OCI-LY3 (cell line): ENCODE measurements at regions not wholly inside any gene's neighbourhood (a gene's known extent, or its start where the extent isn't known, plus 50 kb on each side); places are given as distances from the start of the nearest gene placed in this dataset.

ENCODE experiments used
- EZH2phosphoT487 ChIP-seq: fragments of 200-600 bp; shearing (Covaris generic); IDR thresholded peaks from 2 replicates; pipeline ENCODE4 v1.6.1; 2018; ENCODE audit warnings: antibody characterized with exemption, mixed run types, low read depth
- TF ChIP-seq, protein P1 (sequence below): fragments of 200-600, 300-600 bp; sonication (generic); IDR thresholded peaks from 2 replicates; pipeline ENCODE4 v1.5.1; 2014; ENCODE audit warnings: antibody characterized with exemption, low read length, low read depth

DNA sequence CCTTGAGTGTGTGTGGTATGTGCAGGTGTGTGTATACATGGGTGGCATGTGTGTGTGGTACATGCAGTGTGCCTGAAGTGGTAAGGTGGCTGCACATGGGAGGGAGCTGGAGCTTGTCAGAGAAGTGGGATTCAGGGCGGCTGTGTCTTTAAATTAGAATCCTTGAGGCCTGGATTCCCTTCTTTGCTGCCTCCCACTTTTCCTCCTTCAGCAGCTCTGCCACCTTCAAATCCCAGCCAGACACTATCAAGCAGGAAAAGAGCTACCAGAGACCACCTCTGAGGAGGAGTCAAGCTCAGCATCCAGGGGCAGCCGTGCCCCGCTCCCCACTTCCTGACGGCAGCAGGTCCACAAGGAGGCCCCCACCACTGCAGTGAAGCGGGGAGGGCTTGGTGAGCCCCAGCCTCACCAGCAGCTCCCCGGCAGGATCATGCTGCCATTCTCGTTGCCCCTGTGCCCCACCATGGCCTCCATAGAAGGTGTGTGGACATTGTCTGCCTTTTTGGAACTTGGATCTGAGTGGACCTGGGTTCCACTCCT lies 131.0 kb upstream of the MLN start:
- TF ChIP-seq, protein P1, sequence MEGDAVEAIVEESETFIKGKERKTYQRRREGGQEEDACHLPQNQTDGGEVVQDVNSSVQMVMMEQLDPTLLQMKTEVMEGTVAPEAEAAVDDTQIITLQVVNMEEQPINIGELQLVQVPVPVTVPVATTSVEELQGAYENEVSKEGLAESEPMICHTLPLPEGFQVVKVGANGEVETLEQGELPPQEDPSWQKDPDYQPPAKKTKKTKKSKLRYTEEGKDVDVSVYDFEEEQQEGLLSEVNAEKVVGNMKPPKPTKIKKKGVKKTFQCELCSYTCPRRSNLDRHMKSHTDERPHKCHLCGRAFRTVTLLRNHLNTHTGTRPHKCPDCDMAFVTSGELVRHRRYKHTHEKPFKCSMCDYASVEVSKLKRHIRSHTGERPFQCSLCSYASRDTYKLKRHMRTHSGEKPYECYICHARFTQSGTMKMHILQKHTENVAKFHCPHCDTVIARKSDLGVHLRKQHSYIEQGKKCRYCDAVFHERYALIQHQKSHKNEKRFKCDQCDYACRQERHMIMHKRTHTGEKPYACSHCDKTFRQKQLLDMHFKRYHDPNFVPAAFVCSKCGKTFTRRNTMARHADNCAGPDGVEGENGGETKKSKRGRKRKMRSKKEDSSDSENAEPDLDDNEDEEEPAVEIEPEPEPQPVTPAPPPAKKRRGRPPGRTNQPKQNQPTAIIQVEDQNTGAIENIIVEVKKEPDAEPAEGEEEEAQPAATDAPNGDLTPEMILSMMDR = no peak
- TF ChIP-seq EZH2phosphoT487 = no peak
